ENCODE measurements at regions not wholly inside any gene's neighbourhood (a gene's known extent, or its start where the extent isn't known, plus 50 kb on each side); places are given as distances from the start of the nearest gene placed in this dataset.

- no peak for DNase-seq
Measured at GRCh38 chr4:151961456-151961855, 200.6 kb upstream of the GATB start.

- no peak for DNase-seq
Measured at GRCh38 chr4:151960449-151961230, 199.8 kb upstream of the GATB start.

GRCh38 chr4:151957153-151957552, 196.3 kb upstream of the GATB start:
- DNase-seq = peak; percentile 69

- no peak for DNase-seq
Measured at GRCh38 chr4:151955721-151956380, 195.0 kb upstream of the GATB start.

- no peak for DNase-seq
Measured at GRCh38 chr4:151953795-151954372, 193.1 kb upstream of the GATB start.

- DNase-seq = no peak
Measured at GRCh38 chr4:151953312-151953711, 192.5 kb upstream of the GATB start.

- no peak for DNase-seq
Measured at GRCh38 chr4:151952711-151953254, 192.0 kb upstream of the GATB start.

- peak; percentile 20 for DNase-seq
Measured at GRCh38 chr4:151952137-151952536, 191.3 kb upstream of the GATB start.

GRCh38 chr4:151951671-151952050, 190.9 kb upstream of the GATB start:
- no peak for DNase-seq

GRCh38 chr4:151950993-151951670, 190.3 kb upstream of the GATB start:
- no peak for DNase-seq

GRCh38 chr4:151948351-151949016, 187.7 kb upstream of the GATB start:
- no peak for DNase-seq

GRCh38 chr4:151946718-151947117, 185.9 kb upstream of the GATB start:
- DNase-seq = no peak

- DNase-seq = no peak
Measured at GRCh38 chr4:151942971-151943370, 182.2 kb upstream of the GATB start.

GRCh38 chr4:151940926-151941617, 180.3 kb upstream of the GATB start:
- no peak for DNase-seq

GRCh38 chr4:151940291-151940690, 179.5 kb upstream of the GATB start:
- DNase-seq = no peak

- DNase-seq = no peak
Measured at GRCh38 chr4:151939670-151940069, 178.9 kb upstream of the GATB start.

- DNase-seq = no peak
Measured at GRCh38 chr4:151935411-151935810, 174.6 kb upstream of the GATB start.

- no peak for DNase-seq
Measured at GRCh38 chr4:151934766-151935165, 174.0 kb upstream of the GATB start.

GRCh38 chr4:151933122-151933827, 172.5 kb upstream of the GATB start:
- DNase-seq = no peak

GRCh38 chr4:151931563-151931962, 170.8 kb upstream of the GATB start:
- DNase-seq = no peak

GRCh38 chr4:151930372-151930771, 169.6 kb upstream of the GATB start:
- no peak for DNase-seq
